Urinary bladder (tissue), 3 donors: ENCODE measurements at regions not wholly inside any gene's neighbourhood (a gene's known extent, or its start where the extent isn't known, plus 50 kb on each side); places are given as distances from the start of the nearest gene placed in this dataset.

ENCODE experiments used
- DNase-seq: peaks from one replicate; pipeline ENCODE4 v3.0.0-alpha.2; 2015; ENCODE audit errors: extremely low spot score
- H3K27ac ChIP-seq: one replicate; pipeline ENCODE4 v1.5.1; 2013; ENCODE audit warnings: low read depth, mild to moderate bottlenecking, moderate library complexity
- H3K36me3 ChIP-seq: one replicate; pipeline ENCODE4 v1.6.1; 2013; ENCODE audit warnings: mild to moderate bottlenecking, moderate library complexity; ENCODE audit not compliant: insufficient read depth
- H3K4me1 ChIP-seq: one replicate; pipeline ENCODE4 v1.6.1; 2013; ENCODE audit warnings: mild to moderate bottlenecking, moderate library complexity; ENCODE audit not compliant: insufficient read depth
- H3K4me3 ChIP-seq: one replicate; pipeline ENCODE4 v1.5.1; 2013; ENCODE audit warnings: low read depth, low read length
- WGBS: extraction: QIAGEN DNeasy Blood & Tissue Kit; methylation state at CpG from one replicate; pipeline ENCODE4 v1.1.7; 2013; 5-methylcytosine and 5-hydroxymethylcytosine counted together
- donor health status: healthy with polysubstance abuse.
- donor health status: healthy.

- WGBS, result 68% methylated on average over 2 of the region's 2 CpGs
- no peaks in the 10 kb centered on the region for H3K36me3 ChIP-seq
- H3K27ac ChIP-seq, result no peak overlapping the region
- H3K4me1 ChIP-seq, result no peaks in the 10 kb centered on the region
- no peak for DNase-seq
- H3K4me3 ChIP-seq, result no peak overlapping the region
These were observed 177.6 kb downstream of the REEP3 start for GRCh38 chr10:63698787-63699150.

GRCh38 chr10:63699785-63700613, 178.8 kb downstream of the REEP3 start:
- DNase-seq, result no peak
- Histone ChIP-seq H3K4me3 (no peak overlapping the region), H3K4me1 (no peaks in the 10 kb centered on the region), H3K36me3 (no peaks in the 10 kb centered on the region), H3K27ac (peak overlapping the region; percentile 83)
- WGBS, result 19% methylated on average over 5 of the region's 5 CpGs

GRCh38 chr10:63700631-63701156, 179.5 kb downstream of the REEP3 start:
- no peak for DNase-seq
- peak overlapping the region; percentile 83 for H3K27ac ChIP-seq
- H3K36me3 ChIP-seq, result no peaks in the 10 kb centered on the region
- H3K4me1 ChIP-seq, result no peaks in the 10 kb centered on the region
- 56% methylated on average over 1 of the region's 1 CpG for WGBS
- no peak overlapping the region for H3K4me3 ChIP-seq

GRCh38 chr10:63702092-63702491, 180.9 kb downstream of the REEP3 start:
- no peak for DNase-seq
- H3K27ac ChIP-seq, result no peak overlapping the region
- 72% methylated on average over 1 of the region's 1 CpG for WGBS
- no peaks in the 10 kb centered on the region for H3K4me1 ChIP-seq
- H3K4me3 ChIP-seq, result no peak overlapping the region
- no peaks in the 10 kb centered on the region for H3K36me3 ChIP-seq

GRCh38 chr10:63703113-63703670, 182.0 kb downstream of the REEP3 start:
- no peak overlapping the region for H3K4me3 ChIP-seq
- no peaks in the 10 kb centered on the region for H3K36me3 ChIP-seq
- H3K27ac ChIP-seq, result no peak overlapping the region
- DNase-seq, result no peak
- 85% methylated on average over 4 of the region's 4 CpGs for WGBS
- no peaks in the 10 kb centered on the region for H3K4me1 ChIP-seq

- no peak overlapping the region for H3K27ac ChIP-seq
- H3K4me3 ChIP-seq, result no peak overlapping the region
- no peaks in the 10 kb centered on the region for H3K36me3 ChIP-seq
- 88% methylated on average over 6 of the region's 6 CpGs for WGBS
- H3K4me1 ChIP-seq, result no peaks in the 10 kb centered on the region
- DNase-seq, result no peak
These were observed 182.6 kb downstream of the REEP3 start for GRCh38 chr10:63703740-63704345.

- no peak overlapping the region for H3K4me3 ChIP-seq
- no peaks in the 10 kb centered on the region for H3K4me1 ChIP-seq
- DNase-seq, result no peak
- WGBS, result 65% methylated on average over 1 of the region's 1 CpG
- no peak overlapping the region for H3K27ac ChIP-seq
- H3K36me3 ChIP-seq, result no peaks in the 10 kb centered on the region
These were observed 186.2 kb downstream of the REEP3 start for GRCh38 chr10:63707254-63707910.

- Histone ChIP-seq H3K27ac (no peak overlapping the region), H3K4me3 (no peak overlapping the region), H3K4me1 (peaks cover 1% of the 10 kb centered on the region), H3K36me3 (no peaks in the 10 kb centered on the region)
- DNase-seq, result no peak
- WGBS, result 76% methylated on average over 5 of the region's 5 CpGs
These were observed 187.2 kb downstream of the REEP3 start for GRCh38 chr10:63708421-63708820.

- Histone ChIP-seq H3K27ac (no peak overlapping the region), H3K4me3 (no peak overlapping the region), H3K4me1 (peaks cover 2% of the 10 kb centered on the region), H3K36me3 (no peaks in the 10 kb centered on the region)
- no peak for DNase-seq
These were observed 189.5 kb downstream of the REEP3 start for GRCh38 chr10:63710703-63711102.

GRCh38 chr10:63711361-63711760, 190.2 kb downstream of the REEP3 start:
- Histone ChIP-seq H3K4me1 (peaks cover 2% of the 10 kb centered on the region), H3K36me3 (no peaks in the 10 kb centered on the region), H3K4me3 (no peak overlapping the region), H3K27ac (no peak overlapping the region)
- 20% methylated on average over 4 of the region's 4 CpGs for WGBS
- DNase-seq, result no peak

GRCh38 chr10:63711867-63712716, 190.9 kb downstream of the REEP3 start:
- DNase-seq, result peak; percentile 79
- Histone ChIP-seq H3K4me1 (peaks cover 2% of the 10 kb centered on the region), H3K36me3 (no peaks in the 10 kb centered on the region), H3K27ac (peak overlapping the region; percentile 41), H3K4me3 (no peak overlapping the region)
- 26% methylated on average over 6 of the region's 6 CpGs for WGBS

GRCh38 chr10:63712717-63713115, 191.5 kb downstream of the REEP3 start:
- no peaks in the 10 kb centered on the region for H3K36me3 ChIP-seq
- H3K27ac ChIP-seq, result peak overlapping the region; percentile 12
- no peak overlapping the region for H3K4me3 ChIP-seq
- 50% methylated on average over 1 of the region's 1 CpG for WGBS
- peaks cover 2% of the 10 kb centered on the region for H3K4me1 ChIP-seq
- no peak for DNase-seq
